NCI-H226 (cell line): ENCODE measurements at regions not wholly inside any gene's neighbourhood (a gene's known extent, or its start where the extent isn't known, plus 50 kb on each side); places are given as distances from the start of the nearest gene placed in this dataset.
"Not testable (repeated sequence)": the region's sequence is repeated elsewhere in the genome, so short reads cannot be mapped to it uniquely, and the experiment has no call there.

Source experiments
- DNase-seq: peaks from one replicate; pipeline ENCODE4 v3.0.0-alpha.2; 2015

GRCh38 chr4:30461218-30461617, 259.0 kb upstream of the PCDH7 start:
- no peak for DNase-seq

- DNase-seq = no peak
Observed at GRCh38 chr4:30462445-30463090, 257.6 kb upstream of the PCDH7 start.

GRCh38 chr4:30471861-30472260, 248.3 kb upstream of the PCDH7 start:
- no peak for DNase-seq

GRCh38 chr4:30473225-30473624, 246.9 kb upstream of the PCDH7 start:
- no peak for DNase-seq

- DNase-seq = no peak
Observed at GRCh38 chr4:30495251-30495650, 224.9 kb upstream of the PCDH7 start.

- DNase-seq = no peak
Observed at GRCh38 chr4:30495651-30496310, 224.4 kb upstream of the PCDH7 start.

GRCh38 chr4:30511751-30512150, 208.4 kb upstream of the PCDH7 start:
- DNase-seq = no peak

GRCh38 chr4:30518211-30518610, 202.0 kb upstream of the PCDH7 start:
- no peak for DNase-seq

- no peak for DNase-seq
Observed at GRCh38 chr4:30525662-30526315, 194.4 kb upstream of the PCDH7 start.

- peak; percentile 45 for DNase-seq
Observed at GRCh38 chr4:30535255-30535654, 184.9 kb upstream of the PCDH7 start.

GRCh38 chr4:30536231-30536630, 183.9 kb upstream of the PCDH7 start:
- peak; percentile 43 for DNase-seq

- DNase-seq = peak; percentile 90
Observed at GRCh38 chr4:30537456-30537855, 182.7 kb upstream of the PCDH7 start.

- DNase-seq = no peak
Observed at GRCh38 chr4:30538794-30539193, 181.4 kb upstream of the PCDH7 start.

GRCh38 chr4:30543057-30543456, 177.1 kb upstream of the PCDH7 start:
- no peak for DNase-seq

- DNase-seq = no peak
Observed at GRCh38 chr4:30553151-30553550, 167.0 kb upstream of the PCDH7 start.

GRCh38 chr4:30553706-30554105, 166.5 kb upstream of the PCDH7 start:
- DNase-seq = peak; percentile 34

- DNase-seq = no peak
Observed at GRCh38 chr4:30555775-30556174, 164.4 kb upstream of the PCDH7 start.

- DNase-seq = no peak
Observed at GRCh38 chr4:30559481-30559880, 160.7 kb upstream of the PCDH7 start.

GRCh38 chr4:30586850-30587249, 133.3 kb upstream of the PCDH7 start:
- DNase-seq = no peak

- not testable (repeated sequence) for DNase-seq
Observed at GRCh38 chr4:30589669-30590068, 130.5 kb upstream of the PCDH7 start.

GRCh38 chr4:30600246-30601017, 119.7 kb upstream of the PCDH7 start:
- DNase-seq = peak; percentile 55

GRCh38 chr4:30601070-30601865, 118.9 kb upstream of the PCDH7 start:
- DNase-seq = no peak
